GM12878 (cell line): ENCODE measurements at regions not wholly inside any gene's neighbourhood (a gene's known extent, or its start where the extent isn't known, plus 50 kb on each side); places are given as distances from the start of the nearest gene placed in this dataset.

Experiments used
- ATAC-seq: fragments of 200-7000 bp; cut with Tn5 transposase; 3 replicates; pipeline ENCODE4 v1.9.1; 2020; ENCODE audit warnings: mild to moderate bottlenecking, moderate library complexity
- BruUV-seq: library from RNA; stranded (reverse); fragments of 400-500 nt; replicated peaks from 2 replicates; lab custom pipeline; 2021; lab: Mats Ljungman, UMichigan
- CTCF ChIA-PET: fragments of 300-600 bp; sonication (Branson Sonifier 250); formaldehyde crosslinking; extraction: SDS; loops from one replicate; lab custom pipeline; 2021; ENCODE audit warnings: inconsistent platforms; lab: Yijun Ruan, JAX
- POLR2A ChIA-PET: fragments of 350-600 bp; formaldehyde crosslinking; extraction: SDS; loops from one replicate; lab custom pipeline; 2021; ENCODE audit warnings: inconsistent platforms; lab: Charles Lee
- RAD21 ChIA-PET: fragments of 300-600 bp; sonication (Branson Sonifier 250); formaldehyde crosslinking; loops from one replicate; lab custom pipeline; 2023; ENCODE audit warnings: antibody characterized with exemption; ENCODE audit not compliant: unreplicated experiment; lab: Charles Lee
- SMC1A ChIA-PET: fragments of 300-600 bp; sonication (Branson Sonifier 250); formaldehyde crosslinking; loops from one replicate; lab custom pipeline; 2023; ENCODE audit not compliant: unreplicated experiment, uncharacterized antibody; lab: Charles Lee
- DNase-seq: peaks from one replicate; pipeline ENCODE4 v3.0.0-alpha.2; 2011; ENCODE audit warnings: low read depth, low spot score
- FAIRE-seq: peaks from 3 replicates; lab custom pipeline; 2011; peaks lifted over from hg19 to GRCh38; lab: Jason Lieb, UNC
- H2AFZ ChIP-seq: 2 replicates; pipeline ENCODE4 v1.6.0; 2011; ENCODE audit warnings: low read depth, low read length, control low read depth; ENCODE audit not compliant: control insufficient read depth
- H3K27ac ChIP-seq: 2 replicates; pipeline ENCODE4 v1.5.1; 2011; ENCODE audit warnings: control low read depth; ENCODE audit not compliant: control insufficient read depth, insufficient read depth
- H3K27me3 ChIP-seq, 2 experiments: replicated peaks in 1 of 2; 2 replicates each; pipeline versions ENCODE4 v1.6.0 to v1.6.1; 2011; ENCODE audit warnings: low read length in 1 of 2; ENCODE audit not compliant: control insufficient read depth in 2 of 2, insufficient read depth in 2 of 2
- H3K36me3 ChIP-seq, 2 experiments: 2 replicates each; pipeline ENCODE4 v1.5.1; 2011; ENCODE audit warnings: low read length in 1 of 2; ENCODE audit not compliant: control insufficient read depth in 2 of 2, insufficient read depth in 2 of 2
- H3K4me1 ChIP-seq: 2 replicates; pipeline ENCODE4 v1.6.1; 2011; ENCODE audit warnings: mild to moderate bottlenecking, low read length, moderate library complexity, mixed read lengths; ENCODE audit not compliant: control insufficient read depth, insufficient read depth
- H3K4me2 ChIP-seq: 2 replicates; pipeline ENCODE4 v1.6.0; 2011; ENCODE audit warnings: control low read depth; ENCODE audit not compliant: control insufficient read depth, insufficient read depth
- H3K4me3 ChIP-seq: fragments of 200-600 bp; sonication (generic); 2 replicates; pipeline ENCODE4 v1.5.1; 2016
- H3K79me2 ChIP-seq: 2 replicates; pipeline ENCODE4 v1.6.0; 2011; ENCODE audit warnings: low read length; ENCODE audit not compliant: control insufficient read depth, insufficient read depth
- H3K9ac ChIP-seq: 2 replicates; pipeline ENCODE4 v1.8.0; 2011; ENCODE audit warnings: low read length, control low read depth, mixed read lengths; ENCODE audit not compliant: control insufficient read depth, insufficient read depth
- H3K9me3 ChIP-seq: replicated peaks from 3 replicates; pipeline ENCODE4 v1.5.1; 2011; ENCODE audit warnings: mild to moderate bottlenecking, low read length; ENCODE audit not compliant: control insufficient read depth, insufficient read depth
- H4K20me1 ChIP-seq: 2 replicates; pipeline ENCODE4 v1.6.0; 2011; ENCODE audit not compliant: control insufficient read depth, insufficient read depth
- RAD51 ChIP-seq: fragments of 450-650 bp; IDR thresholded peaks from 2 replicates; pipeline ENCODE4 v1.6.1; 2016; ENCODE audit warnings: moderate library complexity, mild to moderate bottlenecking, inconsistent platforms
- RFX5 ChIP-seq: IDR thresholded peaks from 2 replicates; pipeline ENCODE4 v1.6.1; 2011; ENCODE audit warnings: low read depth, low read length, improper control_type of control experiment
- SIN3A ChIP-seq: IDR thresholded peaks from 2 replicates; pipeline ENCODE4 v1.6.1; 2012; ENCODE audit warnings: low read depth, low read length, improper control_type of control experiment
- SPI1 ChIP-seq: IDR thresholded peaks from 2 replicates; pipeline ENCODE4 v1.6.1; 2011; ENCODE audit warnings: low read depth, mild to moderate bottlenecking, low read length, moderate library complexity, borderline replicate concordance; ENCODE audit not compliant: insufficient read depth
- whole genome bisulfite sequencing: methylation state at CpG from one replicate; pipeline ENCODE4 v1.1.6; 2016; ENCODE audit warnings: low lambda C conversion rate; ENCODE audit not compliant: insufficient replicate concordance, insufficient coverage; ENCODE audit errors: missing lambda C conversion rate; 5-methylcytosine and 5-hydroxymethylcytosine counted together
- in situ Hi-C: fragments of 300-500 bp; cut with MboI; formaldehyde crosslinking; loops from 9 replicates; pipeline ENCODE4 v1.14.3; 2018; ENCODE audit warnings: mixed read lengths
- intact Hi-C: fragments of 100-400 bp; cut with micrococcal nuclease; formaldehyde crosslinking; loops from one replicate; pipeline ENCODE4 v1.14.2; 2022; ENCODE audit not compliant: unreplicated experiment
- TF ChIP-seq, protein P1 (sequence below): fragments of 450-650 bp; formaldehyde crosslinking; IDR thresholded peaks from 2 replicates; pipeline ENCODE4 v1.4.0; 2020; ENCODE audit warnings: mild to moderate bottlenecking, moderate library complexity

GRCh38 chr2:15705839-15706386, 114.2 kb downstream of the DDX1 start:
- FAIRE-seq: no peak

More at GRCh38 chr2:15705839-15706386, 114.2 kb downstream of the DDX1 start:
- intact Hi-C loops: no loop called here
- no peaks in the 10 kb centered on the region for H3K9me3 ChIP-seq
- DNase-seq (no peak), ATAC-seq (no peak)
- H3K9ac ChIP-seq: no peak overlapping the region
- no peaks in the 10 kb centered on the region for H3K4me1 ChIP-seq
- H4K20me1 ChIP-seq: no peaks in the 10 kb centered on the region
- WGBS: 26% methylated on average over 3 of the region's 3 CpGs
- CTCF ChIA-PET: no interaction called here
- H3K79me2 ChIP-seq: no peaks in the 10 kb centered on the region
- in situ Hi-C loops: no loop called here
- TF ChIP-seq SPI1 (no peak), RFX5 (no peak), RAD51 (no peak), SIN3A (no peak)
- TF ChIP-seq, protein P1, sequence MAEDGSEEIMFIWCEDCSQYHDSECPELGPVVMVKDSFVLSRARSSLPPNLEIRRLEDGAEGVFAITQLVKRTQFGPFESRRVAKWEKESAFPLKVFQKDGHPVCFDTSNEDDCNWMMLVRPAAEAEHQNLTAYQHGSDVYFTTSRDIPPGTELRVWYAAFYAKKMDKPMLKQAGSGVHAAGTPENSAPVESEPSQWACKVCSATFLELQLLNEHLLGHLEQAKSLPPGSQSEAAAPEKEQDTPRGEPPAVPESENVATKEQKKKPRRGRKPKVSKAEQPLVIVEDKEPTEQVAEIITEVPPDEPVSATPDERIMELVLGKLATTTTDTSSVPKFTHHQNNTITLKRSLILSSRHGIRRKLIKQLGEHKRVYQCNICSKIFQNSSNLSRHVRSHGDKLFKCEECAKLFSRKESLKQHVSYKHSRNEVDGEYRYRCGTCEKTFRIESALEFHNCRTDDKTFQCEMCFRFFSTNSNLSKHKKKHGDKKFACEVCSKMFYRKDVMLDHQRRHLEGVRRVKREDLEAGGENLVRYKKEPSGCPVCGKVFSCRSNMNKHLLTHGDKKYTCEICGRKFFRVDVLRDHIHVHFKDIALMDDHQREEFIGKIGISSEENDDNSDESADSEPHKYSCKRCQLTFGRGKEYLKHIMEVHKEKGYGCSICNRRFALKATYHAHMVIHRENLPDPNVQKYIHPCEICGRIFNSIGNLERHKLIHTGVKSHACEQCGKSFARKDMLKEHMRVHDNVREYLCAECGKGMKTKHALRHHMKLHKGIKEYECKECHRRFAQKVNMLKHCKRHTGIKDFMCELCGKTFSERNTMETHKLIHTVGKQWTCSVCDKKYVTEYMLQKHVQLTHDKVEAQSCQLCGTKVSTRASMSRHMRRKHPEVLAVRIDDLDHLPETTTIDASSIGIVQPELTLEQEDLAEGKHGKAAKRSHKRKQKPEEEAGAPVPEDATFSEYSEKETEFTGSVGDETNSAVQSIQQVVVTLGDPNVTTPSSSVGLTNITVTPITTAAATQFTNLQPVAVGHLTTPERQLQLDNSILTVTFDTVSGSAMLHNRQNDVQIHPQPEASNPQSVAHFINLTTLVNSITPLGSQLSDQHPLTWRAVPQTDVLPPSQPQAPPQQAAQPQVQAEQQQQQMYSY (CRISPR knock-in tag): no peak
- SMC1A ChIA-PET: no interaction called here
- H2AFZ ChIP-seq: no peak overlapping the region
- BruUV-seq: no TSS peak
- no peak overlapping the region for H3K27ac ChIP-seq
- RAD21 ChIA-PET: no interaction called here
- H3K36me3 ChIP-seq: no peaks in the 10 kb centered on the region
- POLR2A ChIA-PET: no interaction called here
- H3K4me3 ChIP-seq: no peak overlapping the region
- H3K4me2 ChIP-seq: no peak overlapping the region
- peaks cover 0 to 2% of the 10 kb centered on the region in 2 experiments; a peak in 2 of 4 replicates for H3K27me3 ChIP-seq
